ENCODE measurements at regions not wholly inside any gene's neighbourhood (a gene's known extent, or its start where the extent isn't known, plus 50 kb on each side); places are given as distances from the start of the nearest gene placed in this dataset.

DNA sequence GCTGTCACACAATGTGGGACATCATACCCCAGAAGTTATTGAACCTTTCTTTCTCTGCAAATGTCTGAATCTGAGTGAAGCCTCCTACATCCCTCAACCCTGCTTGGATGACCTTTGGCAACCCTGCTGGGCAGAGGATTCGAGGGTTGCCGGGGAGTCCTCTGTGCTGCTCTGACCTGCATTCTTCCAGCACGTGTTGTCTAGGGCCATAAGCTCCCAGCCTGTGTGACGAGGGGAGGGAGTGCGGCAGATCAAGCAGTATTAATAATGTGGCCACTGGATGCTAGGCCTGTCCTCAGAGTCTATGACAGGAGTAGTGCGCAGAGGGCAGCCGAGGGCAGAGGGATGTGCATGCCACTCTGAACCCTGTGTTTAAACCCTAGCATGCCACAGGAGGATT, 58.8 kb downstream of the RPL37A start:
- H3K4me1 ChIP-seq = peaks cover 6 to 7% of the 10 kb centered on the region in 2 donors
- intact Hi-C loops (cut with DNase I; ENCODE audit: low total_unique reads) = no loop called here

DNA sequence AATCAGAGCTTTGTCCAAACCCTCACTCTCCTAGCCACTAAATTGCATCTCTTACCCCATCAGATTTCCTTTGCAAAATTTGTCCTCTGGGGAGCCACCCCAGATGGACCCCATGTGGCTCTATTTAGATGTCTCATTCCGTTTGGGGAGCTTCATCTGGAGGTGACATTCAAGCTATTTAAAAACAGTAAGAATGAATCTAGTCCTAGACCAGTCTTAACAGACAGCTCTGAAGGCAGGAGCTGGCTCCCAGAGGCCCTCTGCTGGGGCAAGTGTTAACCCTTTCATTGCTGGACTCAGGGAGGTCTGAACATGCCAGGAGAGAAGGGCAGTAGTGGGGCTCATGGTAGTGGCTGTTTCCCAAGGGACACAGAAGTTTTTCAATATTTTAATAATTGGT, 59.2 kb downstream of the RPL37A start:
- no peaks in the 10 kb centered on the region for H3K36me3 ChIP-seq
- no peak overlapping the region for H3K4me3 ChIP-seq
- no peak for DNase-seq
- H3K27me3 ChIP-seq = no peaks in the 10 kb centered on the region
- H3K9me3 ChIP-seq = no peaks in the 10 kb centered on the region
- TF ChIP-seq, protein P1, sequence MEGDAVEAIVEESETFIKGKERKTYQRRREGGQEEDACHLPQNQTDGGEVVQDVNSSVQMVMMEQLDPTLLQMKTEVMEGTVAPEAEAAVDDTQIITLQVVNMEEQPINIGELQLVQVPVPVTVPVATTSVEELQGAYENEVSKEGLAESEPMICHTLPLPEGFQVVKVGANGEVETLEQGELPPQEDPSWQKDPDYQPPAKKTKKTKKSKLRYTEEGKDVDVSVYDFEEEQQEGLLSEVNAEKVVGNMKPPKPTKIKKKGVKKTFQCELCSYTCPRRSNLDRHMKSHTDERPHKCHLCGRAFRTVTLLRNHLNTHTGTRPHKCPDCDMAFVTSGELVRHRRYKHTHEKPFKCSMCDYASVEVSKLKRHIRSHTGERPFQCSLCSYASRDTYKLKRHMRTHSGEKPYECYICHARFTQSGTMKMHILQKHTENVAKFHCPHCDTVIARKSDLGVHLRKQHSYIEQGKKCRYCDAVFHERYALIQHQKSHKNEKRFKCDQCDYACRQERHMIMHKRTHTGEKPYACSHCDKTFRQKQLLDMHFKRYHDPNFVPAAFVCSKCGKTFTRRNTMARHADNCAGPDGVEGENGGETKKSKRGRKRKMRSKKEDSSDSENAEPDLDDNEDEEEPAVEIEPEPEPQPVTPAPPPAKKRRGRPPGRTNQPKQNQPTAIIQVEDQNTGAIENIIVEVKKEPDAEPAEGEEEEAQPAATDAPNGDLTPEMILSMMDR (IDR thresholded peaks at IDR 0.05) = no peak
- TF ChIP-seq POLR2A (IDR thresholded peaks at IDR 0.05) = no peak
- peaks cover 6 to 7% of the 10 kb centered on the region in 2 donors for H3K4me1 ChIP-seq
- intact Hi-C loops (cut with DNase I; ENCODE audit: low total_unique reads) = no loop called here
- H3K27ac ChIP-seq = no peak overlapping the region

More for the DNA sequence above, 58.8 kb downstream of the RPL37A start:
- H3K27me3 ChIP-seq = no peaks in the 10 kb centered on the region
- TF ChIP-seq POLR2A (IDR thresholded peaks at IDR 0.05) = no peak
- TF ChIP-seq, protein P1 (IDR thresholded peaks at IDR 0.05) = no peak
- H3K36me3 ChIP-seq = no peaks in the 10 kb centered on the region
- no peak overlapping the region for H3K27ac ChIP-seq
- no peak for DNase-seq
- no peaks in the 10 kb centered on the region for H3K9me3 ChIP-seq
- H3K4me3 ChIP-seq = no peak overlapping the region

DNA sequence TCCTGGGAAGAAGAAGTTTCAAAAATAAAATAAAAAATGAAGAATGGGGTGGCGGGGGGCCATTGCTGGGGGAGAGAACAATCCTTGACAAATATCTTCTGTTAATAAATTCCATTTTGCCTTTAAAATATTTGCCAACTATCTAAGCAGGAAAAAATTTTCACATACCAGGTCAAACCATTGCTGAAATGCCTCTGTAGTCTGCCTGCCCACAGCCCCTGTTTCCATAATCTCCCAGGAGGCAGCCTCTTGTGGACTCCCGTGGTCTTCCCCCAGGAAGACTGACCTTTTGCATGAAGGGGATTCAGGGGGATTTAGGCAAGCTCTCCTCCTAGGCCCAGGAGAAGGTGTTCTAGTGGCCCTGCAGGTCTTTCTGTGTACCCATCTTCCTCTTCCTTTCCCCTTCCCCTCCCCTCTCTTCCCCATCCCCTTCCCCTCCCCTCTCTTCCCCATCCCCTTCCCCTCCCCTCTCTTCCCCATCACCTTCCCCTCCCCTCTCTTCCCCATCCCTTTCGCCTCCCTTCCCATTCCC, 61.0 kb downstream of the RPL37A start:
- DNase-seq = no peak
- Histone ChIP-seq H3K4me3 (no peak overlapping the region), H3K27ac (peak overlapping the region; percentile 20 to 29), H3K4me1 (peaks cover 6 to 7% of the 10 kb centered on the region in 2 donors), H3K9me3 (no peaks in the 10 kb centered on the region), H3K36me3 (no peaks in the 10 kb centered on the region), H3K27me3 (no peaks in the 10 kb centered on the region)
- intact Hi-C loops (cut with DNase I; ENCODE audit: low total_unique reads) = no loop called here
- TF ChIP-seq POLR2A (IDR thresholded peaks at IDR 0.05) = no peak
- TF ChIP-seq, protein P1 (IDR thresholded peaks at IDR 0.05) = no peak

DNA sequence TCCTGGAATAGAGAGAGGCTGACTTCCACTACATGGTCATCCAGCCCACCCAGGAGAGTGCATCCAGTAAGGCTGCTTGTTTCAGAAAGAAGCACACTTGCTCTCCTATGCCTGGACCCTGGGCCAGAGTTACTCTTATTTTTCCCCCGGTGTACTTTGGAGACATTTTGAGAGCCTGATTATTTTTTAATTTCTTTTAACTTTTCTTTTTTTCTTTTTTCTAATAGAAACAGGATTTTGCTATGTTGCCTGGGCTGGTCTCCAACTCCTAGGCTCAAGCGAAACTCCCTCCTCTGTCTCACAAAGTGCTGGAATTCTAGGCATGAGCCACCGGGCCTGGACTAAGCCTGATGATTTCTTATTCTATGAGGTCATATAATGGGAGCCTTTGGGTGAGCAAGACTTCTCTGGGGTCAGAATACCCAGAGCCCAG, 62.2 kb downstream of the RPL37A start:
- peak overlapping the region; percentile 79 to 86 for H3K27ac ChIP-seq
- H3K27me3 ChIP-seq = no peaks in the 10 kb centered on the region
- H3K9me3 ChIP-seq = no peaks in the 10 kb centered on the region
- peak; percentile 68 to 72 for DNase-seq
- TF ChIP-seq, protein P1 (IDR thresholded peaks at IDR 0.05) = no peak
- TF ChIP-seq POLR2A (IDR thresholded peaks at IDR 0.05) = no peak
- intact Hi-C loops (cut with DNase I; ENCODE audit: low total_unique reads) = no loop called here
- H3K4me1 ChIP-seq = peaks cover 6 to 7% of the 10 kb centered on the region in 2 donors
- H3K36me3 ChIP-seq = no peaks in the 10 kb centered on the region
- no peak overlapping the region for H3K4me3 ChIP-seq

DNA sequence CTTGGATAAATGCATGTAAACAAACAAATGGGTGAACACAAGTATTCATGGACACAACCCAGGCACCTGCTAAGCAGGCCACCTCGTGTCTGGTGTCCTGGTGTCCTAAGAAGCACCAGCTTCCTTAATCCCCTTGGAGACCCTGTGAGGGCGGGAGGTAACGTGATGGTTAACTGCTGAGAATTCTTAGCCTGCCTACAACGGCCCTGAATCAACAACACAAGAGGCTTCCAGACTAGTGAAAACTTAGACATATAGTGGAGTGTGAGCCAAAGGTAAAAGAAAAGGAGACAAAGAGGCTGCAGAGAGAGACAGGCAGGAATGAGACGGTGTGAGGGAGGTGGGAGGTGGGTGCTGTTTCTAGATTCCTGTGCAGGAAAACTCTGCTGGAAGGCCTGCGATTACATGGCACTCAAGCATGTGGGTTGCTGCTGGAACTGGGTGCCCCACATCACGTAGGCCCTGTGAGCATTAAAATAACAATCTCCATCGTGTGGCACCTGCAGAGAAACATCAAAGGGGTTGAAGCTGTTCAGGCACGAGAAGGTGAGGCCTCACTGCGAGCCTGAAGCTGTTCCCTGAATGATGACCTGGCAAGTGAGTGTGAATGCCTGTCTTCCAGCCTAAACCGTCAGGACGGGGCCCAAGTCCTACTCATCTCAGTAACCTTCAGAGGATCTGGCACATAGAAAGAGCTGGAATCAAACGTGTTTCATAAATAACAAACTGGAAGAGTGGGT, 64.2 kb downstream of the RPL37A start:
- Histone ChIP-seq H3K27ac (peak overlapping the region; percentile 6 to 30), H3K9me3 (no peaks in the 10 kb centered on the region), H3K36me3 (no peaks in the 10 kb centered on the region), H3K4me3 (no peak overlapping the region), H3K4me1 (peaks cover 6 to 7% of the 10 kb centered on the region in 2 donors), H3K27me3 (no peaks in the 10 kb centered on the region)
- DNase-seq = no peak
- TF ChIP-seq, protein P1 (IDR thresholded peaks at IDR 0.05) = no peak
- no peak for TF ChIP-seq POLR2A (IDR thresholded peaks at IDR 0.05)
- intact Hi-C loops (cut with DNase I; ENCODE audit: low total_unique reads) = no loop called here

Measured in uterus (tissue), 3 donors.